ENCODE measurements at regions not wholly inside any gene's neighbourhood (a gene's known extent, or its start where the extent isn't known, plus 50 kb on each side); places are given as distances from the start of the nearest gene placed in this dataset.

- Histone ChIP-seq H3K9me3 (no peaks in the 10 kb centered on the region), H3K27me3 (no peaks in the 10 kb centered on the region), H3K27ac (no peak overlapping the region), H3K4me3 (no peak overlapping the region), H3K4me1 (no peaks in the 10 kb centered on the region), H3K36me3 (no peaks in the 10 kb centered on the region)
- DNase-seq, result no peak
- ATAC-seq, result no peak
- WGBS (ENCODE audit: insufficient coverage, low coverage, low lambda C conversion rate, missing lambda C conversion rate), result 79% methylated on average over 5 of the region's 5 CpGs
- intact Hi-C loops (cut with DNase I), result no loop called here
- TF ChIP-seq CTCF (IDR thresholded peaks at IDR 0.05) (no peak), POLR2A (IDR thresholded peaks at IDR 0.05) (no peak)
Measured at GRCh38 chr2:120403676-120404075, 57.7 kb downstream of the INHBB start.

- no peak overlapping the region for H3K4me3 ChIP-seq
- ATAC-seq, result no peak
- H3K27me3 ChIP-seq, result no peaks in the 10 kb centered on the region
- intact Hi-C loops (cut with DNase I), result no loop called here
- H3K36me3 ChIP-seq, result no peaks in the 10 kb centered on the region
- WGBS (ENCODE audit: insufficient coverage, low coverage, low lambda C conversion rate, missing lambda C conversion rate), result 60% methylated on average over 1 of the region's 3 CpGs
- no peak overlapping the region for H3K27ac ChIP-seq
- H3K9me3 ChIP-seq, result no peaks in the 10 kb centered on the region
- no peaks in the 10 kb centered on the region for H3K4me1 ChIP-seq
- TF ChIP-seq CTCF (IDR thresholded peaks at IDR 0.05) (no peak), POLR2A (IDR thresholded peaks at IDR 0.05) (no peak)
- peak in 1 of 3 donors; percentile 26 for DNase-seq
Measured at GRCh38 chr2:120404274-120404673, 58.3 kb downstream of the INHBB start.

DNA sequence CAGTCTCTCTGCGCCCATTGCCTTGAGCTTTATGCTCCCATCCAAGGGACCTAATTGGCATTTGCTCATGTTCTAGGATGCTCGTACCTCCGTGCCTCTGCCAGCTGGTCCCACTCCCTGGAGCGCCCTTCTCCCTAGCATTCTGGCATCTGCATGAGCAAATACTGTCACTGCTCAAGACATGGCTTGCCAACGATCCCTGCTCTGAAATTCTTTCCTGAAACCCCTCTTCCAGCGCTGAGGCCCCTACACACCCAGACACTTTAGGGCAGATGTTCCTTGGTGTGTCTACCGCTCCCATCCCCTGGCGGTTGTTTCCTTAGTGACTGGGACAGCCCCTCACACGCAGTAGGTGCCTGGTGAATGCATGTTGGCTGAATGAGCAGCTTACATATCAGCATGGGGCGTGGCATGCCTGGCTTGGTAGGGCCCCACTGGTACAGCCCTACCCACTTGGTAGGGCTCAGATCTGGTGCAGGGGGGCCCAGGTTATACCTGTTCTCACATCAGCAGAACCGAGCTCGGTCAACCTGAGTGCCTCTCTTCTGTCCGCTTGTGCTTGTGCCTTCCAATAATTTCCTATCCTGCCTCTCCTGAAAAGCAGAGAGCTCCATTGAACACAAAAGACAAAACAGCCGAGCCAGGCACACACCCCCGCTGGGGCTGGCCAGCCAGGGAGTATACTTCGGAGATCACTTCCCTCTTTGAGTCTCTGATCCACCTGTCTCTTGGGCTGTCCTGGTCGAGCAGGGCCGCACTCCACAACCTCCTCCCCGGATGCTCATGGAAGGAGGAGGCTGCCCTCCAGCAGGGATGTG is 59.2 kb downstream of the INHBB start:
- no peaks in the 10 kb centered on the region for H3K27me3 ChIP-seq
- no peaks in the 10 kb centered on the region for H3K36me3 ChIP-seq
- H3K4me1 ChIP-seq, result no peaks in the 10 kb centered on the region
- TF ChIP-seq CTCF (IDR thresholded peaks at IDR 0.05) (no peak), POLR2A (IDR thresholded peaks at IDR 0.05) (no peak)
- ATAC-seq, result no peak
- no peaks in the 10 kb centered on the region for H3K9me3 ChIP-seq
- H3K4me3 ChIP-seq, result no peak overlapping the region
- H3K27ac ChIP-seq, result no peak overlapping the region
- peak in 1 of 3 donors; percentile 34 for DNase-seq
- intact Hi-C loops (cut with DNase I), result no loop called here
- WGBS (ENCODE audit: insufficient coverage, low coverage, low lambda C conversion rate, missing lambda C conversion rate), result 85% methylated on average over 10 of the region's 19 CpGs

GRCh38 chr2:120405759-120406099 is 59.8 kb downstream of the INHBB start:
- intact Hi-C loops (cut with DNase I), result no loop called here
- WGBS (ENCODE audit: insufficient coverage, low coverage, low lambda C conversion rate, missing lambda C conversion rate), result 60% methylated on average over 1 of the region's 5 CpGs
- Histone ChIP-seq H3K27ac (no peak overlapping the region), H3K4me1 (no peaks in the 10 kb centered on the region), H3K9me3 (no peaks in the 10 kb centered on the region), H3K4me3 (no peak overlapping the region), H3K27me3 (no peaks in the 10 kb centered on the region), H3K36me3 (no peaks in the 10 kb centered on the region)
- peak in 1 of 3 donors; percentile 34 for DNase-seq
- peak in 1 of 4 donors; percentile 30 for ATAC-seq
- TF ChIP-seq POLR2A (IDR thresholded peaks at IDR 0.05) (no peak), CTCF (IDR thresholded peaks at IDR 0.05) (no peak)
